ENCODE measurements at regions not wholly inside any gene's neighbourhood (a gene's known extent, or its start where the extent isn't known, plus 50 kb on each side); places are given as distances from the start of the nearest gene placed in this dataset.

- Histone ChIP-seq H3K27ac (peak overlapping the region; percentile 52 to 76 (median 66)), H3K27me3 (no peaks in the 10 kb centered on the region), H3K4me3 (no peak overlapping the region), H3K36me3 (no peaks in the 10 kb centered on the region), H3K9me3 (no peaks in the 10 kb centered on the region), H3K4me1 (peaks cover 10 to 86% (median 12%) of the 10 kb centered on the region in 3 donors)
- TF ChIP-seq POLR2AphosphoS5 (IDR thresholded peaks at IDR 0.05) = peak; percentile 51
- TF ChIP-seq, protein P1, sequence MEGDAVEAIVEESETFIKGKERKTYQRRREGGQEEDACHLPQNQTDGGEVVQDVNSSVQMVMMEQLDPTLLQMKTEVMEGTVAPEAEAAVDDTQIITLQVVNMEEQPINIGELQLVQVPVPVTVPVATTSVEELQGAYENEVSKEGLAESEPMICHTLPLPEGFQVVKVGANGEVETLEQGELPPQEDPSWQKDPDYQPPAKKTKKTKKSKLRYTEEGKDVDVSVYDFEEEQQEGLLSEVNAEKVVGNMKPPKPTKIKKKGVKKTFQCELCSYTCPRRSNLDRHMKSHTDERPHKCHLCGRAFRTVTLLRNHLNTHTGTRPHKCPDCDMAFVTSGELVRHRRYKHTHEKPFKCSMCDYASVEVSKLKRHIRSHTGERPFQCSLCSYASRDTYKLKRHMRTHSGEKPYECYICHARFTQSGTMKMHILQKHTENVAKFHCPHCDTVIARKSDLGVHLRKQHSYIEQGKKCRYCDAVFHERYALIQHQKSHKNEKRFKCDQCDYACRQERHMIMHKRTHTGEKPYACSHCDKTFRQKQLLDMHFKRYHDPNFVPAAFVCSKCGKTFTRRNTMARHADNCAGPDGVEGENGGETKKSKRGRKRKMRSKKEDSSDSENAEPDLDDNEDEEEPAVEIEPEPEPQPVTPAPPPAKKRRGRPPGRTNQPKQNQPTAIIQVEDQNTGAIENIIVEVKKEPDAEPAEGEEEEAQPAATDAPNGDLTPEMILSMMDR (IDR thresholded peaks at IDR 0.05) = no peak
- peak; percentile 68 for ATAC-seq
- WGBS, 2 donors (ENCODE audit: low coverage in 1 of 2) = 12 to 18% methylated on average over 5 to 6 of the region's 8 CpGs
These were observed 65.8 kb upstream of the ATL2 start for GRCh38 chr2:38442643-38443541.

- WGBS, 2 donors (ENCODE audit: low coverage in 1 of 2) = 52 to 74% methylated on average over 5 to 7 of the region's 7 CpGs
- Histone ChIP-seq H3K27ac (peak overlapping the region in 3 of 4 donors; percentile 3 to 67 (median 66)), H3K27me3 (no peaks in the 10 kb centered on the region), H3K9me3 (no peaks in the 10 kb centered on the region), H3K4me3 (no peak overlapping the region), H3K36me3 (no peaks in the 10 kb centered on the region), H3K4me1 (peaks cover 10 to 71% (median 12%) of the 10 kb centered on the region in 3 donors)
- ATAC-seq = no peak
- TF ChIP-seq, protein P1 (IDR thresholded peaks at IDR 0.05) = no peak
- TF ChIP-seq POLR2A (IDR thresholded peaks at IDR 0.05) = no peak
- TF ChIP-seq POLR2AphosphoS5 (IDR thresholded peaks at IDR 0.05) = no peak
These were observed 64.3 kb upstream of the ATL2 start for GRCh38 chr2:38441346-38441745.

DNA sequence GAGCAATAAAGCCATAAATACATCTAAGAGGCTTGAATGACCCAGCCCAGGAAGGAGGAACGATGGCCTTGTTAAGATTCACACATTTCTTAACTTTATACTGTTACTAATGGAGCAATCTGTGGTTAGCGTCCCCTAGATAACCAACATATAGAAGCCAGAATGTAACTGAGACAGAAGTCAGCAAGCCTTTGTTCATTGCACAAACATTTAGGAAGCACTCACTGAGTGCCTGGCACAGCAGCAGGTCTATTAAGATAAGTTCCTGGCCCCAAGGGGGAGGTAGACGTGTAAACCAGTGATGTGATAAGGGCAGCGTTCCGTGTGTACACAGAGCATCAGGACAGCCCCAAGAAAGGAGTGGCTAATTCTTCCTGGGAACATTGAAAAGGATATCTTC lies 63.6 kb upstream of the ATL2 start:
- Histone ChIP-seq H3K4me3 (no peak overlapping the region), H3K9me3 (no peaks in the 10 kb centered on the region), H3K36me3 (no peaks in the 10 kb centered on the region), H3K4me1 (peaks cover 10 to 65% (median 12%) of the 10 kb centered on the region in 3 donors), H3K27ac (peak overlapping the region in 2 of 4 donors; percentile 66 to 67), H3K27me3 (no peaks in the 10 kb centered on the region)
- no peak for TF ChIP-seq POLR2A (IDR thresholded peaks at IDR 0.05)
- no peak for TF ChIP-seq POLR2AphosphoS5 (IDR thresholded peaks at IDR 0.05)
- TF ChIP-seq EP300 (IDR thresholded peaks at IDR 0.05) = no peak
- TF ChIP-seq, protein P1 (IDR thresholded peaks at IDR 0.05) = no peak
- WGBS, 2 donors (ENCODE audit: low coverage in 1 of 2) = 50% methylated on average over 5 of the region's 5 CpGs; no CpG with 5 or more reads in 1 of the 2 donors
- ATAC-seq = no peak

GRCh38 chr2:38439863-38440262 lies 62.8 kb upstream of the ATL2 start:
- WGBS, 2 donors (ENCODE audit: low coverage in 1 of 2) = 36 to 64% methylated on average over 2 to 3 of the region's 3 CpGs
- Histone ChIP-seq H3K9me3 (no peaks in the 10 kb centered on the region), H3K36me3 (no peaks in the 10 kb centered on the region), H3K4me1 (peaks cover 10 to 63% (median 12%) of the 10 kb centered on the region in 3 donors), H3K27me3 (no peaks in the 10 kb centered on the region), H3K4me3 (no peak overlapping the region), H3K27ac (no peak overlapping the region)
- no peak for ATAC-seq
- TF ChIP-seq EP300 (IDR thresholded peaks at IDR 0.05) (no peak), POLR2AphosphoS5 (IDR thresholded peaks at IDR 0.05) (no peak), POLR2A (IDR thresholded peaks at IDR 0.05) (no peak)
- TF ChIP-seq, protein P1 (IDR thresholded peaks at IDR 0.05) = no peak

All from gastroesophageal sphincter (tissue), 4 donors.